Transverse colon (tissue), 4 donors: ENCODE measurements at regions not wholly inside any gene's neighbourhood (a gene's known extent, or its start where the extent isn't known, plus 50 kb on each side); places are given as distances from the start of the nearest gene placed in this dataset.

Experiments used
- DNase-seq: peaks from one replicate; pipeline ENCODE4 v3.0.0-alpha.2; 2019
- H3K27ac ChIP-seq, 4 donors: fragments of 200-600 bp; sonication (generic); 2 replicates each; pipeline ENCODE4 v1.5.1; 2016 to 2018; ENCODE audit warnings: inconsistent platforms in 4 of 4
- H3K27me3 ChIP-seq: fragments of 200-600 bp; sonication (generic); 2 replicates; pipeline ENCODE4 v1.5.1; 2017; ENCODE audit warnings: inconsistent platforms
- H3K36me3 ChIP-seq, 4 donors: fragments of 200-600 bp; sonication (generic); 2 replicates each; pipeline ENCODE4 v1.5.1; 2017 to 2019; ENCODE audit warnings: inconsistent platforms in 4 of 4
- H3K4me1 ChIP-seq, 4 donors: fragments of 200-600 bp; sonication (generic); 2 replicates each; pipeline ENCODE4 v1.5.1; 2017 to 2020; ENCODE audit warnings: inconsistent platforms in 4 of 4
- H3K4me3 ChIP-seq, 4 donors: fragments of 200-600 bp; sonication (generic); 1 replicate in 1 of 4; 2 replicates in 3 of 4; pipeline versions ENCODE4 v1.5.1 to v1.6.1; 2017 to 2019; ENCODE audit warnings: inconsistent platforms in 4 of 4
- H3K9me3 ChIP-seq, 2 donors: fragments of 200-600 bp; sonication (generic); 2 replicates each; pipeline ENCODE4 v1.5.1; 2017 to 2019; ENCODE audit warnings: inconsistent platforms in 2 of 2
- EP300 ChIP-seq: sonication (generic); formaldehyde crosslinking; IDR thresholded peaks from one replicate; pipeline ENCODE4 v1.6.1; 2017; ENCODE audit warnings: antibody characterized with exemption, low read depth
- POLR2A ChIP-seq: fragments of 450-650 bp; IDR thresholded peaks from one replicate; pipeline ENCODE4 v1.6.1; 2016; ENCODE audit warnings: antibody characterized with exemption, mild to moderate bottlenecking, moderate library complexity
- POLR2AphosphoS5 ChIP-seq, 3 donors: sonication (generic); formaldehyde crosslinking; IDR thresholded peaks; one replicate each; pipeline ENCODE4 v1.6.1; 2016; ENCODE audit warnings: antibody characterized with exemption in 3 of 3
- WGBS, 2 donors: methylation state at CpG; one replicate each; pipeline ENCODE4 v1.1.5; 2018; ENCODE audit warnings: low coverage in 1 of 2; 5-methylcytosine and 5-hydroxymethylcytosine counted together
- in situ Hi-C, 4 donors: fragments of 200-750 bp; cut with MboI; loops; one replicate each; pipeline versions ENCODE4 v1.15.0 to v1.15.1; 2017; ENCODE audit warnings: low sequenced_read_pairs in 3 of 4, low pct_ligation_motif_present in 1 of 4, low pct_unique_long_range_greater_than_20kb in 1 of 4
- intact Hi-C: fragments of 100-400 bp; cut with DNase I; formaldehyde crosslinking; loops from one replicate; pipeline ENCODE4 v1.15.1; 2023; ENCODE audit warnings: low total_unique reads
- TF ChIP-seq, protein P1 (sequence below), 5 experiments: fragments of 200-600 bp in 3 of 5; fragments of 450-650 bp in 2 of 5; sonication (generic) in 3 of 5; IDR thresholded peaks; 1 replicate in 2 of 5; 2 replicates in 3 of 5; pipeline ENCODE4 v1.5.1; 2016 to 2017; ENCODE audit warnings: antibody characterized with exemption in 5 of 5, inconsistent platforms in 3 of 5, mild to moderate bottlenecking in 2 of 5, moderate library complexity in 1 of 5

DNA sequence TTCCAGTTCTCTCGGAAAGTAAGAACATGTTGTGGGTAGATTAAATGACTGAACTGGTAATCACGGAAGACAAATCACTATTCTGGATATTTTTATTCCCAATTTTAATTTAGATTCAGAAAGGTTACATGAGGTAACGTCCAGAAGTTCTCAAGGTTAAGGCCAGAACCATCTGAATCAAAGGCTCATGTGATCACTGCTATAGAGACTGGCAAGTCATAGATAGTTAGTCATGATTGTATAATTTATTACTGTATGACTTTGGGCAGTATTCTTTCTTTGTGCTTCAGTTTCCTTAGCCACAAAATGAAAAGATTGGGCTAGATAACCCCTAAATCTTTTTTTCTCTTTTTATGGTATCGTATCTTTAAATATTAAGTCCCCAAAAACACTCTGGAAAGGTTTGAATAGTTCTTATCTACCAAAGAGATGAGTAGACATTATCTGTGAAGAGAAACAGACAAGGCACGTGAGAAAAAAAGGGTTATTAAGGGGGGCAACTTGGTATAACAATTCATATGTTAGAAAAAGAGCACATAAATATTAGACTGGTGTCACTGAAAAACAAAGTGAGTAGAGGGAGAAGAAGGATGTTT, 241.0 kb downstream of the PTPRC start:
- intact Hi-C loops (no loop called here), in situ Hi-C loops (no loop called here)
- no peaks in the 10 kb centered on the region for H3K9me3 ChIP-seq
- TF ChIP-seq POLR2A (no peak), EP300 (no peak), POLR2AphosphoS5 (IDR thresholded peaks at IDR 0.05) (no peak)
- TF ChIP-seq, protein P1, sequence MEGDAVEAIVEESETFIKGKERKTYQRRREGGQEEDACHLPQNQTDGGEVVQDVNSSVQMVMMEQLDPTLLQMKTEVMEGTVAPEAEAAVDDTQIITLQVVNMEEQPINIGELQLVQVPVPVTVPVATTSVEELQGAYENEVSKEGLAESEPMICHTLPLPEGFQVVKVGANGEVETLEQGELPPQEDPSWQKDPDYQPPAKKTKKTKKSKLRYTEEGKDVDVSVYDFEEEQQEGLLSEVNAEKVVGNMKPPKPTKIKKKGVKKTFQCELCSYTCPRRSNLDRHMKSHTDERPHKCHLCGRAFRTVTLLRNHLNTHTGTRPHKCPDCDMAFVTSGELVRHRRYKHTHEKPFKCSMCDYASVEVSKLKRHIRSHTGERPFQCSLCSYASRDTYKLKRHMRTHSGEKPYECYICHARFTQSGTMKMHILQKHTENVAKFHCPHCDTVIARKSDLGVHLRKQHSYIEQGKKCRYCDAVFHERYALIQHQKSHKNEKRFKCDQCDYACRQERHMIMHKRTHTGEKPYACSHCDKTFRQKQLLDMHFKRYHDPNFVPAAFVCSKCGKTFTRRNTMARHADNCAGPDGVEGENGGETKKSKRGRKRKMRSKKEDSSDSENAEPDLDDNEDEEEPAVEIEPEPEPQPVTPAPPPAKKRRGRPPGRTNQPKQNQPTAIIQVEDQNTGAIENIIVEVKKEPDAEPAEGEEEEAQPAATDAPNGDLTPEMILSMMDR (IDR thresholded peaks at IDR 0.05): no peak
- H3K36me3 ChIP-seq: no peaks in the 10 kb centered on the region
- whole genome bisulfite sequencing, 2 donors: 87 to 89% methylated on average over 5 of the region's 5 CpGs
- no peak overlapping the region for H3K27ac ChIP-seq
- H3K27me3 ChIP-seq: no peaks in the 10 kb centered on the region
- no peak overlapping the region for H3K4me3 ChIP-seq
- no peak for DNase-seq
- no peaks in the 10 kb centered on the region for H3K4me1 ChIP-seq

DNA sequence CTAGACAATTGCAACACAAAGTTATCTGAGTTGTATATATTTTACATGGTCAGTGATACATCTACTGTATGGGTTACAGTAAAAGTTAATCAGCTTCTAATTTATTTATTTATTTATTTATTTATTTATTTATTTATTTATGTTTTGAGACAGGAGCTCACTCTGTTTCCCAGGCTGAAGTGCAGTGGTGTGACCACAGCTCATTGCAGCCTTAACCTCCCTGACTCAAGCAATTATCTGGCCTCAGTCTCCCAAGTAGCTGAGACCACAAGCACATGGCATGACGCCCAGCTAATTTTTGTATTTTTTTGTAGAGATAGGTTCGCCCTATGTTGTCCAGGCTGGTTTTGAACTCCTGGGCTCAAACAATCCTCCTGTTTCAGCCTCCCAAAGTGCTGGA, 241.6 kb downstream of the PTPRC start:
- no peaks in the 10 kb centered on the region for H3K9me3 ChIP-seq
- TF ChIP-seq EP300 (no peak), POLR2AphosphoS5 (IDR thresholded peaks at IDR 0.05) (no peak), POLR2A (no peak)
- TF ChIP-seq, protein P1 (IDR thresholded peaks at IDR 0.05): no peak
- WGBS, 2 donors: 98 to 100% methylated on average over 1 to 2 of the region's 2 CpGs
- intact Hi-C loops (no loop called here), in situ Hi-C loops (no loop called here)
- H3K27me3 ChIP-seq: no peaks in the 10 kb centered on the region
- no peaks in the 10 kb centered on the region for H3K4me1 ChIP-seq
- no peaks in the 10 kb centered on the region for H3K36me3 ChIP-seq
- no peak overlapping the region for H3K4me3 ChIP-seq
- no peak for DNase-seq
- no peak overlapping the region for H3K27ac ChIP-seq

GRCh38 chr1:198880818-198881597, 242.2 kb downstream of the PTPRC start:
- Histone ChIP-seq H3K27ac (no peak overlapping the region), H3K4me1 (no peaks in the 10 kb centered on the region), H3K9me3 (no peaks in the 10 kb centered on the region), H3K36me3 (no peaks in the 10 kb centered on the region), H3K27me3 (no peaks in the 10 kb centered on the region), H3K4me3 (no peak overlapping the region)
- DNase-seq: no peak
- intact Hi-C loops (no loop called here), in situ Hi-C loops (no loop called here)
- TF ChIP-seq, protein P1 (IDR thresholded peaks at IDR 0.05): no peak
- TF ChIP-seq EP300: no peak
- TF ChIP-seq POLR2AphosphoS5 (IDR thresholded peaks at IDR 0.05): no peak
- no peak for TF ChIP-seq POLR2A
- WGBS, 2 donors: 86 to 90% methylated on average over 3 to 4 of the region's 4 CpGs

DNA sequence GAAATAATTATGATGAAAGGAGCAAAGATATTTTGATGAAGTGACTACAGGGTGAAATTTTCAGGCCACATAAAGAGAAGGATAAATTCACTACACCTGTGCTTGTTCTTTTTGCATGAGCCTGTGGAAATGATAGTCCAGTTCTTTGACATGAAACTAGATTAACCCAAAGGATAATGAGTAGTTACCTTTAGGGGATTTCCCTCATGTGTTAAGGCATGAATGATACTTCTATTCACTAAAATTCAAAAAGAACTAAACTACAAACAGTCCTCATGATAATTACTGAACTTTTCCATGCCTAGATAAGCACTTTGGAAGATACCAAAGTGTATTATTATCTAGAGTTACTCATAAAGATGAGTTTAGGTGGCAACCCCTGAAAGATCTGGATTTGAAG, 244.3 kb downstream of the PTPRC start:
- H3K4me1 ChIP-seq: no peaks in the 10 kb centered on the region
- in situ Hi-C loops (no loop called here), intact Hi-C loops (no loop called here)
- no peak overlapping the region for H3K27ac ChIP-seq
- H3K4me3 ChIP-seq: no peak overlapping the region
- no peak for TF ChIP-seq POLR2A
- TF ChIP-seq POLR2AphosphoS5 (IDR thresholded peaks at IDR 0.05): no peak
- TF ChIP-seq, protein P1 (IDR thresholded peaks at IDR 0.05): no peak
- no peak for TF ChIP-seq EP300
- no peaks in the 10 kb centered on the region for H3K9me3 ChIP-seq
- no peaks in the 10 kb centered on the region for H3K27me3 ChIP-seq
- no peaks in the 10 kb centered on the region for H3K36me3 ChIP-seq
- DNase-seq: no peak
